M059J (cell line): ENCODE measurements at regions not wholly inside any gene's neighbourhood (a gene's known extent, or its start where the extent isn't known, plus 50 kb on each side); places are given as distances from the start of the nearest gene placed in this dataset.

Experiments
- DNase-seq: peaks from one replicate; pipeline ENCODE4 v3.0.0-alpha.2; 2012; ENCODE audit warnings: low read depth

- DNase-seq: peak; percentile 89
These were observed 68.7 kb upstream of the ZFAND5 start for GRCh38 chr9:72433616-72434267.

GRCh38 chr9:72431036-72431435 lies 66.0 kb upstream of the ZFAND5 start:
- no peak for DNase-seq

GRCh38 chr9:72428329-72428728 lies 63.3 kb upstream of the ZFAND5 start:
- DNase-seq: peak; percentile 59

GRCh38 chr9:72427801-72428200 lies 62.8 kb upstream of the ZFAND5 start:
- DNase-seq: no peak

- no peak for DNase-seq
These were observed 59.1 kb upstream of the ZFAND5 start for GRCh38 chr9:72424131-72424530.

GRCh38 chr9:72422214-72422613 lies 57.2 kb upstream of the ZFAND5 start:
- DNase-seq: no peak

- DNase-seq: no peak
These were observed 55.8 kb upstream of the ZFAND5 start for GRCh38 chr9:72420783-72421182.

GRCh38 chr9:72415948-72416347 lies 50.9 kb upstream of the ZFAND5 start:
- no peak for DNase-seq

- no peak for DNase-seq
These were observed 50.2 kb upstream of the ZFAND5 start for GRCh38 chr9:72415163-72415562.
